Smooth muscle cell (in vitro differentiated cells): ENCODE measurements at regions not wholly inside any gene's neighbourhood (a gene's known extent, or its start where the extent isn't known, plus 50 kb on each side); places are given as distances from the start of the nearest gene placed in this dataset.

ENCODE experiments used
- DNase-seq: peaks from one replicate; lab custom pipeline; 2025; ENCODE audit not compliant: unreplicated experiment; lab: John Stamatoyannopoulos, UW
- H2AFZ ChIP-seq: fragments of 200-600 bp; sonication (generic); 2 replicates; pipeline ENCODE4 v1.6.0; 2016; ENCODE audit warnings: antibody characterized with exemption, low read depth, mild to moderate bottlenecking
- H3F3A ChIP-seq: fragments of 200-600 bp; sonication (generic); 2 replicates; pipeline ENCODE4 v1.6.0; 2017; ENCODE audit warnings: antibody characterized with exemption, low read depth
- H3K27ac ChIP-seq: fragments of 200-600 bp; sonication (generic); 2 replicates; pipeline ENCODE4 v1.5.1; 2016; ENCODE audit warnings: low read depth, mild to moderate bottlenecking
- H3K27me3 ChIP-seq: fragments of 200-600 bp; sonication (generic); 2 replicates; pipeline ENCODE4 v1.6.1; 2016; ENCODE audit warnings: low read depth, mild to moderate bottlenecking
- H3K36me3 ChIP-seq: fragments of 200-600 bp; sonication (generic); 2 replicates; pipeline ENCODE4 v1.5.1; 2016; ENCODE audit warnings: low read depth
- H3K4me1 ChIP-seq: fragments of 200-600 bp; sonication (generic); 2 replicates; pipeline ENCODE4 v1.5.1; 2016; ENCODE audit warnings: low read depth
- H3K4me2 ChIP-seq: fragments of 200-600 bp; sonication (generic); 2 replicates; pipeline ENCODE4 v1.6.0; 2016; ENCODE audit warnings: mild to moderate bottlenecking
- H3K4me3 ChIP-seq: fragments of 200-600 bp; sonication (generic); 2 replicates; pipeline ENCODE4 v1.5.1; 2016; ENCODE audit warnings: mild to moderate bottlenecking
- H3K79me2 ChIP-seq: fragments of 200-600 bp; sonication (generic); 2 replicates; pipeline ENCODE4 v1.6.0; 2016; ENCODE audit warnings: low read depth, mild to moderate bottlenecking
- H3K9ac ChIP-seq: fragments of 200-600 bp; sonication (generic); 2 replicates; pipeline ENCODE4 v1.6.0; 2016; ENCODE audit warnings: low read depth
- H3K9me3 ChIP-seq: fragments of 200-600 bp; sonication (generic); replicated peaks from 2 replicates; pipeline ENCODE4 v1.5.1; 2016; ENCODE audit warnings: low read depth
- H4K20me1 ChIP-seq: fragments of 200-600 bp; sonication (generic); 2 replicates; pipeline ENCODE4 v1.6.0; 2016; ENCODE audit warnings: low read depth
- WGBS: methylation state at CpG from one replicate; pipeline ENCODE4 v1.1.7; 2016; ENCODE audit warnings: low lambda C conversion rate; 5-methylcytosine and 5-hydroxymethylcytosine counted together
- TF ChIP-seq, protein P1 (sequence below): fragments of 200-600 bp; sonication (generic); IDR thresholded peaks from 2 replicates; pipeline ENCODE4 v1.5.1; 2017; ENCODE audit warnings: borderline replicate concordance, mild to moderate bottlenecking, antibody characterized with exemption; ENCODE audit not compliant: insufficient read depth, poor library complexity, severe bottlenecking

DNA sequence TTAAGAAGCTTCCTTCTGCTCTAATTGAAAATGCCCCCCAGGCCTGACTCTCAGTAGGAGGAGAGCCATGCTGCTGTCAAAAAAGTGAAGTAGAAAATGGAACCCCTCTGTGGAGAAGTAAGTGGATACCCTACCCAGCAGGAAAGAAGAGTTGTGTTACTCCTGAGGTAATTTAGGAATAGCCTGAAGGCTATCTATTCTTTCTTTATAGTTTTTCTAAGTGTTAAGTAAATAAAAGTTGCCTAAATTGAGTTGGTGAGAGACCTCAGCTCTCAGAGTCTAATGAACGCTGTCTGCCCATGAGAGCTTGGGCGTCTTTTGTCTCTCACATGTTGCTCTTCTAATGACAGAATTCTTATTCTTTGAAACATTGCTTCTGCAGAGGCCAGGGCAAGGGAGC, 116.2 kb downstream of the NSUN3 start:
- no peak for DNase-seq
- H3K4me3 ChIP-seq: no peak overlapping the region
- no peak overlapping the region for H2AFZ ChIP-seq
- H4K20me1 ChIP-seq: no peaks in the 10 kb centered on the region
- TF ChIP-seq, protein P1, sequence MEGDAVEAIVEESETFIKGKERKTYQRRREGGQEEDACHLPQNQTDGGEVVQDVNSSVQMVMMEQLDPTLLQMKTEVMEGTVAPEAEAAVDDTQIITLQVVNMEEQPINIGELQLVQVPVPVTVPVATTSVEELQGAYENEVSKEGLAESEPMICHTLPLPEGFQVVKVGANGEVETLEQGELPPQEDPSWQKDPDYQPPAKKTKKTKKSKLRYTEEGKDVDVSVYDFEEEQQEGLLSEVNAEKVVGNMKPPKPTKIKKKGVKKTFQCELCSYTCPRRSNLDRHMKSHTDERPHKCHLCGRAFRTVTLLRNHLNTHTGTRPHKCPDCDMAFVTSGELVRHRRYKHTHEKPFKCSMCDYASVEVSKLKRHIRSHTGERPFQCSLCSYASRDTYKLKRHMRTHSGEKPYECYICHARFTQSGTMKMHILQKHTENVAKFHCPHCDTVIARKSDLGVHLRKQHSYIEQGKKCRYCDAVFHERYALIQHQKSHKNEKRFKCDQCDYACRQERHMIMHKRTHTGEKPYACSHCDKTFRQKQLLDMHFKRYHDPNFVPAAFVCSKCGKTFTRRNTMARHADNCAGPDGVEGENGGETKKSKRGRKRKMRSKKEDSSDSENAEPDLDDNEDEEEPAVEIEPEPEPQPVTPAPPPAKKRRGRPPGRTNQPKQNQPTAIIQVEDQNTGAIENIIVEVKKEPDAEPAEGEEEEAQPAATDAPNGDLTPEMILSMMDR: no peak
- no peak overlapping the region for H3K4me2 ChIP-seq
- H3K9me3 ChIP-seq: no peaks in the 10 kb centered on the region
- H3K79me2 ChIP-seq: no peaks in the 10 kb centered on the region
- H3K27me3 ChIP-seq: no peaks in the 10 kb centered on the region
- H3K9ac ChIP-seq: no peak overlapping the region
- 89% methylated on average over 2 of the region's 2 CpGs for WGBS
- H3K4me1 ChIP-seq: no peaks in the 10 kb centered on the region
- H3K36me3 ChIP-seq: no peaks in the 10 kb centered on the region
- H3K27ac ChIP-seq: no peak overlapping the region
- H3F3A ChIP-seq: no peaks in the 10 kb centered on the region

DNA sequence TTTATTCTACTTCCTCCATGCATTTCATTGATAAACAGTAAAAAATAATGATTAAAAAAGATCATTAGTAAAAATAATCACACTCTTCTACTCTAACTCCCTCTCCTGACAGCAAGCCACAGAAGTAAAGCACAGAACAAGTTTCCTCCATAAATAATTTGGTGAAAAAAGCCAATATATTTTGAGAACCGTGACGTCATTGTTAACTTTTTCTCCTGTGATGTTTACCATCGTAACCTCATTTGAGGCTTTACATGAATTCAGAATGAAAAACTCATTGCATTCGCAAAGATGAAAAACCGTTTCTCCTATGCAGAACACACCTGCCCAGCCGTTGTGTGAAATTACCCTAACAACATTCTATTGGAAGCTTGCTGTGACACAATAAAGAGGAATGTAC, 120.7 kb downstream of the NSUN3 start:
- TF ChIP-seq, protein P1: no peak
- WGBS: 91% methylated on average over 6 of the region's 6 CpGs
- H3K9me3 ChIP-seq: no peaks in the 10 kb centered on the region
- no peak overlapping the region for H3K4me2 ChIP-seq
- H3K79me2 ChIP-seq: no peaks in the 10 kb centered on the region
- no peaks in the 10 kb centered on the region for H3K36me3 ChIP-seq
- no peaks in the 10 kb centered on the region for H4K20me1 ChIP-seq
- no peak for DNase-seq
- H3F3A ChIP-seq: no peaks in the 10 kb centered on the region
- H3K9ac ChIP-seq: no peak overlapping the region
- no peaks in the 10 kb centered on the region for H3K4me1 ChIP-seq
- H3K27ac ChIP-seq: no peak overlapping the region
- H2AFZ ChIP-seq: no peak overlapping the region
- no peaks in the 10 kb centered on the region for H3K27me3 ChIP-seq
- H3K4me3 ChIP-seq: no peak overlapping the region

DNA sequence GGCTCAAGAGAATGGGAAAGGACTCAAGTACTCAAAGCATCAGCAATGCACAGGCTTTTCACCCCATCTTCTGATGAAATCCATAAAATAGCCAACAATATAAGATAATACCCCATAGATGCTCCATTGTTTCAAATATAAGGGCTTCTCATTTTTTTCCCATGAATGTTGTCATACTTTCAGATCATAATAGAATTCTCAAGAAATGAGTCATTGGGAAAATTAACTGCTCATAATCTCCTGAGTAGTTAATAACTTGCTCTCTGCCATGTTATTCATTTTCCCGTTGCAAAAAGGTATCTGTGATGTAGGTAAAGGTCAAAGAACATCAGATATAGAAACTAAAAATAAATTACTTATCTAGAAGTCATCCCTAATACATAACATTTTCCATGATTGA, 121.9 kb downstream of the NSUN3 start:
- no peak overlapping the region for H2AFZ ChIP-seq
- H3K4me3 ChIP-seq: no peak overlapping the region
- H3K9ac ChIP-seq: no peak overlapping the region
- no peaks in the 10 kb centered on the region for H3K9me3 ChIP-seq
- H3K79me2 ChIP-seq: no peaks in the 10 kb centered on the region
- 41% methylated on average over 1 of the region's 1 CpG for WGBS
- DNase-seq: no peak
- H4K20me1 ChIP-seq: no peaks in the 10 kb centered on the region
- no peaks in the 10 kb centered on the region for H3K36me3 ChIP-seq
- no peak overlapping the region for H3K4me2 ChIP-seq
- H3K4me1 ChIP-seq: no peaks in the 10 kb centered on the region
- no peak overlapping the region for H3K27ac ChIP-seq
- no peaks in the 10 kb centered on the region for H3K27me3 ChIP-seq
- TF ChIP-seq, protein P1: no peak
- H3F3A ChIP-seq: no peaks in the 10 kb centered on the region

DNA sequence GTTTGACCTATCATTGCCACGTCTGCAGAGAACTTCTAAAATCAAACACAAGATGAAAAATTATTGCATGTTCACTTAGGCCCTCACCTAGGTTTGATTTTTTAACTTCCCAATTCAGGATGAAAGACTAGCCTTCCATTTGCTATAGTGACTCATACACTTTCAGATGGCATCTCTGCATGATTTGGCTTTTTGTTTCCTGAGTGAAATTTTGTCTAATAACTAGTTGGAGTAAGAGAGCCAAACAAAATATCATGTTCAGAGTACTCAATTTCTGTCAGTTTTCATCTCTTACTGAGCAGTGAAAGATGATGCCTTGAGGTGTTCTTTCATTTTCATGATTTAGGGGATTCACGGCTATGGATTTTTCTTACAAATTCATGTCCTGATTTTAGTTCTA, 122.9 kb downstream of the NSUN3 start:
- no peaks in the 10 kb centered on the region for H3K4me1 ChIP-seq
- no peaks in the 10 kb centered on the region for H4K20me1 ChIP-seq
- 81% methylated on average over 2 of the region's 2 CpGs for WGBS
- DNase-seq: no peak
- H3K4me3 ChIP-seq: no peak overlapping the region
- TF ChIP-seq, protein P1: no peak
- no peaks in the 10 kb centered on the region for H3K27me3 ChIP-seq
- no peak overlapping the region for H2AFZ ChIP-seq
- no peaks in the 10 kb centered on the region for H3F3A ChIP-seq
- no peak overlapping the region for H3K9ac ChIP-seq
- H3K4me2 ChIP-seq: no peak overlapping the region
- H3K79me2 ChIP-seq: no peaks in the 10 kb centered on the region
- no peaks in the 10 kb centered on the region for H3K9me3 ChIP-seq
- no peak overlapping the region for H3K27ac ChIP-seq
- H3K36me3 ChIP-seq: no peaks in the 10 kb centered on the region
